COLO829 (cell line): ENCODE measurements at regions not wholly inside any gene's neighbourhood (a gene's known extent, or its start where the extent isn't known, plus 50 kb on each side); places are given as distances from the start of the nearest gene placed in this dataset.
"Not testable (repeated sequence)": the region's sequence is repeated elsewhere in the genome, so short reads cannot be mapped to it uniquely, and the experiment has no call there.

Experiments
- DNase-seq: peaks from one replicate; pipeline ENCODE4 v3.0.0; 2012; ENCODE audit warnings: low spot score

GRCh38 chr7:12884856-12885440 is 197.5 kb downstream of the ARL4A start:
- DNase-seq = no peak

GRCh38 chr7:12888717-12889116 is 201.3 kb downstream of the ARL4A start:
- no peak for DNase-seq

- no peak for DNase-seq
Measured at GRCh38 chr7:12889391-12889790, 202.0 kb downstream of the ARL4A start.

DNA sequence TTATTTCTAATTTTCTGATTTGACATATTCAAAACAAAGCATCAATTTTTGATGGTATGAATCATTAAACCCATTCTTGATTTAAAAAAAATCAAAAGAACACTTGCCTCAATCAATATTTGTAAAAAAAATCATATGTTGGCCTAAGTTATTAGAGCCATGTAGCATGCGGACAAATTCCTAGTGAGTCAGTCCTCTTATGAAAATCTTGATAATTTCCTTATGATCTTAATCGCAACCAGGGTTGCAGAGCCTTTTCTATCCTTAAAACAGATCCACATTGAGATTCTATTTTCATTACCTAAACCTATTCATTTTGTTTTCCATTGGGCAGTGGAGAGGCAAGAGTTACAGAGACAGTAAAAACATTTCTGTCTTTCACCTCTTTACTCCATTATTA is 203.2 kb downstream of the ARL4A start:
- no peak for DNase-seq

DNA sequence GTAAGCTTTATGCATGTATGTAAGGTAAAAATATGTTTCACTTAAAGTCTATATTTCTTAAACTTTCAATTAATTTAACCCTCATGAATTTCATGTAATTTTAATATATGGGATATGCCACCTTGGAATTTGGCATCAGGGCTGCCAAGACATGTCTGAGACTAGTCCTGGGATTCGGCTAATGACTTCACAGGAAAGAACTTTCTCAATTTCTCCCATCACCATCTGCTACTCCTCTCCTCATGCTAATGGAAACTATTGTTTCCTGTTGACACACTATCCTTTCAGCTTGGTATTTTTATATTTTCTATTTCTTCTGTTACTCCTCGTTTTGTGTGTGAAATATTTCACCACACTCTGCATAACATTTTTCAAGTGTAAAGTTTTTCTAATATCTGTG is 205.9 kb downstream of the ARL4A start:
- no peak for DNase-seq

- DNase-seq = no peak
Measured at GRCh38 chr7:12895296-12895695, 207.9 kb downstream of the ARL4A start.

- DNase-seq = no peak
Measured at GRCh38 chr7:12896316-12896715, 208.9 kb downstream of the ARL4A start.

DNA sequence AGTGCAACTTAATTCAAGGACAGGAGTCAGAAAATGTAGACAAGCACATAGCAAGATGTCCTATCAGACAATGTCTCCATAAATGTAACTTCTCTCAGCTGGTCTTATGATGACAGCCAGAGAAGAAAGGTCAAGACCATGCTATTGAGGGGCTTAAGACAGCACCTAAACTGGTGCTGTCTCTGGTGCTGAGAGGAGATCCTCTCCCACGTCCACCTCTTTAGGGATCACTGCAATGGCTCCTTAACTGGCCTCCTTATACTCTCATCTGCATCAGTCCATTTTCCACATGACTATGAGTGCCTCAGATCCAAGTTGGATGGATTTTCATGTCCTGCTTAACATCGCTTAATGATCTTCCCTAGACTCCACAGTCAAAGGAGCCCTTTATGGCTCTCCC is 210.6 kb downstream of the ARL4A start:
- no peak for DNase-seq

GRCh38 chr7:12898620-12899019 is 211.2 kb downstream of the ARL4A start:
- no peak for DNase-seq

GRCh38 chr7:12905671-12906070 is 218.2 kb downstream of the ARL4A start:
- no peak for DNase-seq

GRCh38 chr7:12907774-12908173 is 220.3 kb downstream of the ARL4A start:
- DNase-seq = no peak

DNA sequence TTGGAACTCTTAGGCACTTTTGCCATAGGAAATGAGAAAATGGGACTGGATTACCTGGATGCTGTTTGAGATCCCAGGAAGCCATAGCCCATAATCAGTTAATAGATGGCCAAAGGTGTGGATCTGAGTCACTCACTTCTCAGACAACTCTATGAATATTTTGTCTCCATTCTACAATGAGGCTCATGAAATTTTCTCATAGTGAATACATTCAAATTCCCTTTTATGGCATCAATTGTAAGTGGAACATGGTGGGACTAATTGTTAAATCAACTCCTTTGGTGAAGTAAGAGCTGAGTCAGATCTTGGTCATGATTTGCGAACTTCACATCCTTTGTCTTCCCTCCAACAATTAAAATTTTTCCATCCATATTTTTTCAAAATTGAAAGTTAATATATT is 222.1 kb downstream of the ARL4A start:
- no peak for DNase-seq

GRCh38 chr7:12911053-12911452 is 223.6 kb downstream of the ARL4A start:
- no peak for DNase-seq

DNA sequence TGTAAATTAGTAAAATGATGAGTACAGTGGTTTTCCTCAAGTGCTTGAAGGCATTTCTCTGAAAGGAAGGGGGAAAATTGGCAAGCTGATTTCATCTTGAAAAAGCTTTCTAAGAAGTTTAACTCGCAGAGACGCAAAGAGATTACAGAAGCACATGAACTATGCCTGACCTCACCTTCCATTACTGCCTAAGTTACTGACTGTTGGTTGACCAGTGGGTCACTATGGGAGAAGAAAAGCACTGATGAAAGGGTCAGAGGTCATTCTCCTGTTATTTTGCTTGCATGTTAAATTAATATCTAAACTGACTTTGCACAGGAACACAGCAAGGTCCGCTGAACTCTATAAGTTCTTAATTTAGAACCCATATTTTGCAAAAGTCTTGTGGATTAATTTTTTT is 225.6 kb downstream of the ARL4A start:
- DNase-seq = no peak

DNA sequence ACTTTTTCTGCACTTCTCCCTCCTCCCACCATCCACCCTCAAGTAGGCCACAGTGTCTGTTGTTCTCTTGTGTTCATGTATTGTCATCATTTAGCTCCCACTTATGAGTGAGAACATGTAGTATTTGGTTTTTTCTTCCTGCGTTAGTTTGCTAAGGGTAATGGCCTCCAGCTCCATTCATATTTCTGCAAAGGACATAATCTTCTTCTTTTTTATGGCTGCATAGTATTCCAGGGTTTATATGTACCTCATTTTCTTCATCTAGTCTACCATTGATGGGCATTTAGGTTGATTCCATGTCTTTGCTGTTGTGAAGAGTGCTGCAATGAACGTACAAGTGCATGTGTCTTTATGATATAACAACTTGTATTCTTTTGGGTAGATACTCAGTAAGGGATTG is 230.4 kb downstream of the ARL4A start:
- no peak for DNase-seq

DNA sequence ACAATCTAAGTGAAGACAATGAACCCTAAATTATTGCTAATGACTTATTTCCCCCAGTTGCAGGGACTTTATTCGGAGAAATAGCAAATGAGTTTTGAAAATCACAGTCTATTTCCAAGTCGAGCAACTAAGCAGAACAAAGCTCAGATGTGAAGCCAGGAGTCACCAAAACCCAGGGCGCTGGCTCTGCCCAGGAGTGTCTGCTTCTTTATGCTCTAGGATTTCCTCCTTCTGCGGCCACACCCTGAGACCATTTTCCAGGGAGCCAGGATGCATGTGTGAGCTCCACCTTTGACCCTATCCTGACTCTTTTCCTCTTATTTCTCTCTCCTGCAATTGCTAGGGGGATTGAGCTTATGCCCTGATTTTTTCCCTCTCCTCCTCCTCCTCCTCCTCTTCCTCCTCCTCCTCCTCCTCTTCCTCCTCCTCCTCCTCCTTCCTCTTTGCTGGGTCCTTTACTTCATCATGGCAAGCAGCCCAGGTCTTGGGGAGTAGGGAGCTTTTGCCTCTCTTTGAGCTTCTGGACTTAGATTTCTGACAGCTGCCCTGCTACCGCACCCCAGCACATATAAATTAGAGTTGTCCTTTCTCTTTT is 234.4 kb downstream of the ARL4A start:
- no peak for DNase-seq

DNA sequence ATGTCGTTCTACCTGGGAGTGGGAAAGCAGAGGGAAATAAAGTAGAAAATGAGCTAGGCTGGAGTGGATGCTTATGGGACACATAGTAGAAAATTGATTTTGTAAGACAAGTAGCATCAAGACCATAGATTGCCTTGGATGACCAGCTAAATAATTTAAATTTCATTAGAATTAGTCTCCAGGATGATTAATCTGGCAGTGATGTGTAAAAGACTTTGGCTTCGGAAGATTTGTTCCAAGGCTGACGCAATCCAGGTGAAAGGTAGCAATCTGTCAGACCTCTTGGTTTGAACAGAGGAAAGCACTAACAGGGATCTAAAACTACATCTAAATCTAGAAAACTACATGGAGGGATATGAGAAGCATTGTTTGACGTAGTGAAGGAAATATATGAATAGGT is 236.5 kb downstream of the ARL4A start:
- DNase-seq = no peak

GRCh38 chr7:12926206-12926605 is 238.8 kb downstream of the ARL4A start:
- no peak for DNase-seq

DNA sequence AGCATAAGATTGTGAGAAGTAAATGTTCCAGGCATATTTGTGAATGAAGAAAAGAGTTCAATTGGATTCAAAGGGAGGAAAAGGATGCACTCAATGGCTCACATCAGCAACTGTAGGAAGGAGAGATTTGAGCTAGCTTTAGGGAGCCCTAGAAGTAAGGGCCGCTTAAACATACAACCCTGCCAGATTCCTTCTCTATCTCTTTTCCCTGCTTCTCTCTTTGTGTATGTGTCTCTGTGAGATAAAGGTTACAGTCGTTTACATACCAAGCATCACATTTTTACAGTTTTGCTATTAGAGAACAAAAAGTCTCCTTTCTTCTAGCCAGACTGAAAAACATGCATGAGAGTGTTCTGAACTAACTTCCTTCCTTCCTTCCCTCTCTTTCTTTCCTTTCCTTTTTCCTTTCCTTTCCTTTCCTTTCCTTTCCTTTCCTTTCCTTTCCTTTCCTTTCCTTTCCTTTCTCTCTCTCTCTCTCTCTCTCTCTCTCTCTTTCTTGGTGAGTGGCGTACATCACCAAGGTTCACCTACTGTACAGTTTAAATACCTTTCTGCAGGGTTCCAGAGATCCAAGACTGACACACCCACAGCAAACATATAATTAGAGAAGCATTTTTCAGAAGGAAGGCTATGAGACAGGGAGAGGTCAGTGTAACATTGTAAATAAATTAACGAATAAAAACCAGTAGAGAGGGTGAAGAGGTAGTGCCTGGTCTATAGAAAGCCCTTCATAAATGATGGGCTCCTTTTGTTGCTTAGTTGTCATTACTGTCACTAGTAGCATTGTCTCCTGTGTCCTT is 240.4 kb downstream of the ARL4A start:
- no peak for DNase-seq

GRCh38 chr7:12929476-12930140 is 242.2 kb downstream of the ARL4A start:
- no peak for DNase-seq

GRCh38 chr7:12930534-12930933 is 243.1 kb downstream of the ARL4A start:
- DNase-seq = no peak

- DNase-seq = not testable (repeated sequence)
Measured at GRCh38 chr7:12931465-12931864, 244.0 kb downstream of the ARL4A start.

GRCh38 chr7:12939694-12940093 is 252.3 kb downstream of the ARL4A start:
- no peak for DNase-seq
